IMR-90 (cell line): ENCODE measurements at regions not wholly inside any gene's neighbourhood (a gene's known extent, or its start where the extent isn't known, plus 50 kb on each side); places are given as distances from the start of the nearest gene placed in this dataset.

Source experiments
- ATAC-seq: fragments of 200-7000 bp; cut with Tn5 transposase; 2 replicates; pipeline ENCODE4 v1.9.1; 2020; ENCODE audit warnings: low read depth, mild to moderate bottlenecking, moderate library complexity
- BruUV-seq: library from RNA; stranded (reverse); fragments of 400-500 nt; replicated peaks from 2 replicates; lab custom pipeline; 2021; lab: Mats Ljungman, UMichigan
- CTCF ChIA-PET: fragments of 300-600 bp; formaldehyde crosslinking; extraction: SDS; loops from one replicate; lab custom pipeline; 2021; ENCODE audit warnings: antibody characterized with exemption; lab: Yijun Ruan, JAX
- POLR2A ChIA-PET: fragments of 300-600 bp; sonication (Branson Sonifier 250); formaldehyde crosslinking; loops from one replicate; lab custom pipeline; 2022; ENCODE audit warnings: antibody characterized with exemption; ENCODE audit not compliant: unreplicated experiment; lab: Charles Lee
- DNase-seq: peaks from one replicate; pipeline ENCODE4 v3.0.0; 2013
- H2AFZ ChIP-seq: replicated peaks from 2 replicates; pipeline ENCODE3; 2013; ENCODE audit warnings: low read length, mild to moderate bottlenecking; ENCODE audit not compliant: poor library complexity
- H2AK5ac ChIP-seq: 2 replicates; pipeline ENCODE4 v1.6.1; 2013; ENCODE audit warnings: low read depth, low read length, inconsistent platforms
- H2AK9ac ChIP-seq: replicated peaks from 2 replicates; pipeline ENCODE3; 2013; ENCODE audit warnings: mild to moderate bottlenecking, low read depth, low read length, moderate library complexity; ENCODE audit not compliant: poor library complexity
- H2BK120ac ChIP-seq: 2 replicates; pipeline ENCODE4 v1.6.1; 2013; ENCODE audit warnings: low read depth, low read length, inconsistent platforms
- H2BK15ac ChIP-seq: 3 replicates; pipeline ENCODE4 v1.6.1; 2013; ENCODE audit warnings: low read depth, low read length, inconsistent platforms
- H2BK20ac ChIP-seq: 2 replicates; pipeline ENCODE4 v1.6.1; 2013; ENCODE audit warnings: low read depth, mild to moderate bottlenecking, inconsistent platforms, low read length, moderate library complexity
- H2BK5ac ChIP-seq: 2 replicates; pipeline ENCODE4 v1.6.1; 2013; ENCODE audit warnings: mild to moderate bottlenecking, low read depth, low read length, inconsistent platforms; ENCODE audit not compliant: poor library complexity, severe bottlenecking
- H3K14ac ChIP-seq: replicated peaks from 2 replicates; pipeline ENCODE4 v1.6.1; 2013; ENCODE audit warnings: low read depth, low read length, inconsistent platforms
- H3K18ac ChIP-seq: 2 replicates; pipeline ENCODE4 v1.6.1; 2013; ENCODE audit warnings: low read depth, low read length, control low read depth
- H3K23ac ChIP-seq: 2 replicates; pipeline ENCODE4 v1.6.1; 2013; ENCODE audit warnings: low read depth, low read length, inconsistent platforms
- H3K27ac ChIP-seq: 2 replicates; pipeline ENCODE4 v1.5.1; 2013; ENCODE audit warnings: mild to moderate bottlenecking, control low read depth, low read length; ENCODE audit not compliant: insufficient read depth
- H3K27me3 ChIP-seq: 2 replicates; pipeline ENCODE4 v1.6.1; 2013; ENCODE audit warnings: low read length; ENCODE audit not compliant: control insufficient read depth, insufficient read depth
- H3K36me3 ChIP-seq: 2 replicates; pipeline ENCODE4 v1.6.1; 2013; ENCODE audit warnings: low read length, mixed read lengths; ENCODE audit not compliant: control insufficient read depth, insufficient read depth
- H3K4ac ChIP-seq: 2 replicates; pipeline ENCODE4 v1.6.1; 2013; ENCODE audit warnings: low read depth, low read length, inconsistent platforms
- H3K4me1 ChIP-seq: 2 replicates; pipeline ENCODE4 v1.6.1; 2013; ENCODE audit warnings: low read length, mixed read lengths; ENCODE audit not compliant: control insufficient read depth, insufficient read depth
- H3K4me2 ChIP-seq: 2 replicates; pipeline ENCODE4 v1.6.1; 2013; ENCODE audit warnings: low read depth, mild to moderate bottlenecking, control low read depth, low read length, moderate library complexity
- H3K4me3 ChIP-seq: 2 replicates; pipeline ENCODE4 v1.5.1; 2013; ENCODE audit warnings: low read depth, mild to moderate bottlenecking, control low read depth, low read length, moderate library complexity; ENCODE audit not compliant: insufficient read depth
- H3K56ac ChIP-seq: 2 replicates; pipeline ENCODE4 v1.6.1; 2013; ENCODE audit warnings: low read length, inconsistent platforms; ENCODE audit not compliant: insufficient read depth; ENCODE audit errors: extremely low read depth
- H3K79me1 ChIP-seq, 2 experiments: 2 replicates each; pipeline ENCODE4 v1.6.1; 2013; ENCODE audit warnings: low read length in 2 of 2, inconsistent platforms in 1 of 2, low read depth in 1 of 2
- H3K9ac ChIP-seq: 2 replicates; pipeline ENCODE4 v1.6.1; 2013; ENCODE audit warnings: low read depth, low read length, control low read depth
- H3K9me1 ChIP-seq: 2 replicates; pipeline ENCODE4 v1.6.1; 2013; ENCODE audit warnings: low read length, inconsistent platforms; ENCODE audit not compliant: insufficient read depth
- H3K9me3 ChIP-seq: 2 replicates; pipeline ENCODE4 v1.6.1; 2013; ENCODE audit warnings: low read length; ENCODE audit not compliant: control insufficient read depth, insufficient read depth
- H4K20me1 ChIP-seq: 2 replicates; pipeline ENCODE4 v1.6.1; 2013; ENCODE audit warnings: low read length, inconsistent platforms; ENCODE audit not compliant: insufficient read depth
- H4K5ac ChIP-seq: 2 replicates; pipeline ENCODE4 v1.6.1; 2013; ENCODE audit warnings: mild to moderate bottlenecking, low read depth, low read length, control low read depth
- H4K8ac ChIP-seq, 2 experiments: 2 replicates each; pipeline ENCODE4 v1.6.1; 2013; ENCODE audit warnings: low read depth in 2 of 2, low read length in 2 of 2, control low read depth in 1 of 2, inconsistent platforms in 1 of 2
- H4K91ac ChIP-seq: 2 replicates; pipeline ENCODE4 v1.6.1; 2013; ENCODE audit warnings: low read depth, low read length, inconsistent platforms; ENCODE audit not compliant: insufficient read depth
- BHLHE40 ChIP-seq: fragments of 150-350 bp; IDR thresholded peaks from 2 replicates; pipeline ENCODE4 v1.6.1; 2016; ENCODE audit warnings: mild to moderate bottlenecking, low read depth, low read length
- CHD1 ChIP-seq: IDR thresholded peaks from 2 replicates; pipeline ENCODE4 v1.6.1; 2012; ENCODE audit warnings: low read depth, low read length, improper control_type of control experiment
- FOS ChIP-seq: fragments of 150-350 bp; IDR thresholded peaks from 2 replicates; pipeline ENCODE4 v1.6.1; 2016; ENCODE audit warnings: low read depth, low read length
- RAD21 ChIP-seq: IDR thresholded peaks from 2 replicates; pipeline ENCODE4 v1.6.1; 2012; ENCODE audit warnings: low read length, improper control_type of control experiment
- RFX5 ChIP-seq: IDR thresholded peaks from 2 replicates; pipeline ENCODE4 v1.8.0; 2012; ENCODE audit warnings: low read depth, mild to moderate bottlenecking, low read length, moderate library complexity
- WGBS, 2 experiments: methylation state at CpG; one replicate each; pipeline versions ENCODE4 v1.1.5 to v1.1.7; 2013; ENCODE audit warnings: missing lambda C conversion rate in 2 of 2; ENCODE audit not compliant: insufficient read length in 1 of 2; ENCODE audit errors: extremely low coverage in 2 of 2; 5-methylcytosine and 5-hydroxymethylcytosine counted together
- dilution Hi-C: fragments of 300-500 bp; cut with HindIII; formaldehyde crosslinking; loops from one replicate; pipeline ENCODE4 v1.14.3; 2018; ENCODE audit warnings: low sequenced_read_pairs; ENCODE audit not compliant: unreplicated experiment
- in situ Hi-C: fragments of 300-500 bp; cut with MboI; formaldehyde crosslinking; loops from 3 replicates; pipeline ENCODE4 v1.14.3; 2019; ENCODE audit warnings: low sequenced_read_pairs, inconsistent platforms, mixed read lengths
- intact Hi-C: fragments of 100-400 bp; cut with micrococcal nuclease; formaldehyde crosslinking; loops from 2 replicates; pipeline ENCODE4 v1.10.0; 2022
- TF ChIP-seq, protein P1 (sequence below): conservative IDR thresholded peaks from 2 replicates; pipeline ENCODE4 v1.5.1; 2012; ENCODE audit warnings: mild to moderate bottlenecking, low read depth, low read length, improper control_type of control experiment

DNA sequence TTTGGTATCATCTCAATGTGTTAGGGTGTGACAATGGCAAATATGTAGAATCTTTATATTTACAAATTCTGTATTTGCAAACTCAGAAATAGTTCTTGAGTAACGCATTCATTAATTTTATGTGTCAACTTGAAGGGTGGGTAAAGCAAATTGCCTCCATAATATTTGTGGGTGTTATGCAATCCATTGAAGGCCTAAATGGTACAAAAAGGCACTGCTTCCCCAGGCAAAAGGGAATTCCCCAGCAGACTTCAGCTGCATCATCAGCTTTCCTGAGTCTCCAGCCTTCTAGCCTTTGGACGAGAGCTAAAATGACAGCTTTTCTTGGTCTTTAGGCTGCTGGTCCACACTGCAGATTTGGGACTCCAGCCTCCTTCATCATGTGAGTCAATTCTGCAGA lies 292.2 kb upstream of the PCDH7 start:
- no peak overlapping the region for H2BK120ac ChIP-seq
- no peaks in the 10 kb centered on the region for H3K36me3 ChIP-seq
- H4K91ac ChIP-seq = no peak overlapping the region
- no peak overlapping the region for H4K5ac ChIP-seq
- no peak overlapping the region for H2BK5ac ChIP-seq
- in situ Hi-C loops = no loop called here
- no peak overlapping the region for H2AK9ac ChIP-seq
- ChIA-PET POLR2A (no interaction called here), CTCF (no interaction called here)
- H3K27ac ChIP-seq = no peak overlapping the region
- no peak overlapping the region for H2BK15ac ChIP-seq
- H3K79me1 ChIP-seq = no peaks in the 10 kb centered on the region
- H3K4me1 ChIP-seq = no peaks in the 10 kb centered on the region
- H3K4ac ChIP-seq = no peak overlapping the region
- intact Hi-C loops = no loop called here
- ATAC-seq (no peak), DNase-seq (no peak)
- H4K8ac ChIP-seq = no peak overlapping the region
- H3K9me3 ChIP-seq = 0 out of 2 replicates have a peak, but pooled peaks cover 2% of the 10 kb centered on the region
- dilution Hi-C loops = no loop called here
- TF ChIP-seq CHD1 = no peak
- TF ChIP-seq BHLHE40 = no peak
- TF ChIP-seq, protein P1, sequence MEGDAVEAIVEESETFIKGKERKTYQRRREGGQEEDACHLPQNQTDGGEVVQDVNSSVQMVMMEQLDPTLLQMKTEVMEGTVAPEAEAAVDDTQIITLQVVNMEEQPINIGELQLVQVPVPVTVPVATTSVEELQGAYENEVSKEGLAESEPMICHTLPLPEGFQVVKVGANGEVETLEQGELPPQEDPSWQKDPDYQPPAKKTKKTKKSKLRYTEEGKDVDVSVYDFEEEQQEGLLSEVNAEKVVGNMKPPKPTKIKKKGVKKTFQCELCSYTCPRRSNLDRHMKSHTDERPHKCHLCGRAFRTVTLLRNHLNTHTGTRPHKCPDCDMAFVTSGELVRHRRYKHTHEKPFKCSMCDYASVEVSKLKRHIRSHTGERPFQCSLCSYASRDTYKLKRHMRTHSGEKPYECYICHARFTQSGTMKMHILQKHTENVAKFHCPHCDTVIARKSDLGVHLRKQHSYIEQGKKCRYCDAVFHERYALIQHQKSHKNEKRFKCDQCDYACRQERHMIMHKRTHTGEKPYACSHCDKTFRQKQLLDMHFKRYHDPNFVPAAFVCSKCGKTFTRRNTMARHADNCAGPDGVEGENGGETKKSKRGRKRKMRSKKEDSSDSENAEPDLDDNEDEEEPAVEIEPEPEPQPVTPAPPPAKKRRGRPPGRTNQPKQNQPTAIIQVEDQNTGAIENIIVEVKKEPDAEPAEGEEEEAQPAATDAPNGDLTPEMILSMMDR = no peak
- TF ChIP-seq RAD21 = no peak
- TF ChIP-seq FOS = no peak
- no peak for TF ChIP-seq RFX5
- H2AK5ac ChIP-seq = no peak overlapping the region
- H3K18ac ChIP-seq = no peak overlapping the region
- H3K23ac ChIP-seq = no peak overlapping the region
- H3K4me2 ChIP-seq = no peak overlapping the region
- no peaks in the 10 kb centered on the region for H3K9me1 ChIP-seq
- H3K4me3 ChIP-seq = no peak overlapping the region
- H3K14ac ChIP-seq = no peak overlapping the region
- no peaks in the 10 kb centered on the region for H3K27me3 ChIP-seq
- H2AFZ ChIP-seq = no peak overlapping the region
- no CpG with 5 or more reads among the region's 2 CpGs for WGBS, 2 experiments
- no TSS peak for BruUV-seq
- H3K9ac ChIP-seq = no peak overlapping the region
- no peak overlapping the region for H3K56ac ChIP-seq
- H2BK20ac ChIP-seq = no peak overlapping the region
- no peaks in the 10 kb centered on the region for H4K20me1 ChIP-seq
